Choroid plexus epithelial cell (primary cell): ENCODE measurements at regions not wholly inside any gene's neighbourhood (a gene's known extent, or its start where the extent isn't known, plus 50 kb on each side); places are given as distances from the start of the nearest gene placed in this dataset.

Experiments
- DNase-seq: peaks from one replicate; pipeline ENCODE4 v3.0.0-alpha.2; 2010; ENCODE audit warnings: low read depth
- H3K4me3 ChIP-seq: 2 replicates; pipeline ENCODE4 v1.5.1; 2011; ENCODE audit warnings: low read depth, mild to moderate bottlenecking, control low read depth, low read length, moderate library complexity
- CTCF ChIP-seq: conservative IDR thresholded peaks from 2 replicates; pipeline ENCODE4 v1.5.1; 2011; ENCODE audit warnings: low read depth, mild to moderate bottlenecking, control low read depth, inconsistent platforms, low read length, moderate library complexity

DNA sequence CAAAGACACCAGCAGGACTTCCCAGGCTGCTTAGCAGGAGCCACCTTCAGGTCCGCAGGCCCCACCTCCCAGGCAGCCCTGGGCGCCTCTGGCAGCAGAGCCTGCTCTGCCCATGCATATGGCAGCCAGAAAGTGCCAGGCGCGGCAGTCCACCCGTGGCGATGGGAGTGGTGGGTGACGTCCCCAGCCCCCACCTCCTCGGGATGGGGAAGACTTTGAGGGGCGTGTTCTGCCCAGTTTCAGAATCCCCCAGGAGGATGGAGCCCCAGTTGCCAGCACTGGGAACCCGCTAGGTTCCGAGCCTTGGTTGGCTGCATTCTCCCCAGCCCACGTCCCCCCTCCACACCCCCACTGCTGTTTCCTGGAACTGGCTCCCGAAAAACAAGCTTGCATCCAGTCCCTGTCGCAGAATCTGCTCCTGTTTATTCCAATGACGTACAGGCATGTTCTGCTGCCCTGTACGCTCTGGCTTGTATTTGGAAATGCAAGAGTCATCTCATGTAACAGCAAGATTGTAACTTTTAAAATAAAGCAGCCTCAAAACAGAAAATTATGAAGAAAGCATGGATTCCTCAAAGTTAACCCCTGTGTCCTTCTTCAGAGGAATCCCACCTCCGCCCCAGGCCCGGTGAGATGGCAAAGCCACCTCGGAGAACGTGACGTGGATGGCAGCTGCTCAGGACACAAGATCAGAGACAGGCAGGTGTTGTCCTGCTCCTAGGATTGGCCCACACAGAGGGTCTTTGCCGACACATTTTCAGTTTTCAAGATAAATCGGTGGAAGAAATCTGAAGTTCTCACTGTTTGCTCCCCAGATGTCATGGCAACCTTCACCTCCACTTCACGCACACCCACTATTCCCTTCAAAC, 87.8 kb upstream of the PPP2R2D start:
- DNase-seq = no peak
- no peak for TF ChIP-seq CTCF
- H3K4me3 ChIP-seq = no peak overlapping the region

DNA sequence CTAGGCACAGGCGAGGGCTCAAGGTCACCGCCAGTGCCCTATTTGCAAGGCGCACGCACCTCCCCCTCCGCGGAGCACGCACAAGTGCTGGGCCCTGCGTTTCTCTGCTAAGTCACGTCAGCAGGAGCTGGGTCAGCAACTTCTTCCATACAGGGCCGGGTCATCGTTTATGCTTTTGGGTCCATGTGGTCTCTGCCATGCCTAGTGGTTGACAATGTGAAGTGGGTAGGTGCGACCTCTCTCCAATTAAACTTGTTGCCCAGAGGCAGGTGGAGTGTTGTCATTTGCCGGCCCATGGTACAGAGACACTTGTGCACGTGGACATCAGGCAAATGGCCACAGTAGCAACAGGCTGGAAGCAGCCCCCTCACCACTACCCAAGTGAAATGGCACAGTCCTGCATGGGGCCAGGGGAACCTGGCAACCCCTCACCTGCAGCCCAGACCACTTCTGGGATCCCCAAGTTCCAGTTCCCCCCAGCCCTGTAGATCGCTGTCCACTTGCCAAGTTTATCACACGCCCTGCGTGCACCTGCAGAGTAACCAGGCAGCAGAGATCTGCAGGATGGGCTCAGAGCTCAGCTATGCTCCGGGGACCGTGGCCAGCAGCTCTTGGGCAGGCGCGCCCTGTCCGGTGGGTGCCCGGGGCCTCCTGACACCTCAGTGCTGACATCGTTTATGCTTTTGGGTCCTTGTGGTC, 86.1 kb upstream of the PPP2R2D start:
- TF ChIP-seq CTCF = no peak
- H3K4me3 ChIP-seq = no peak overlapping the region
- no peak for DNase-seq

GRCh38 chr10:131815266-131816156, 85.3 kb upstream of the PPP2R2D start:
- no peak for DNase-seq
- H3K4me3 ChIP-seq = no peak overlapping the region
- no peak for TF ChIP-seq CTCF

DNA sequence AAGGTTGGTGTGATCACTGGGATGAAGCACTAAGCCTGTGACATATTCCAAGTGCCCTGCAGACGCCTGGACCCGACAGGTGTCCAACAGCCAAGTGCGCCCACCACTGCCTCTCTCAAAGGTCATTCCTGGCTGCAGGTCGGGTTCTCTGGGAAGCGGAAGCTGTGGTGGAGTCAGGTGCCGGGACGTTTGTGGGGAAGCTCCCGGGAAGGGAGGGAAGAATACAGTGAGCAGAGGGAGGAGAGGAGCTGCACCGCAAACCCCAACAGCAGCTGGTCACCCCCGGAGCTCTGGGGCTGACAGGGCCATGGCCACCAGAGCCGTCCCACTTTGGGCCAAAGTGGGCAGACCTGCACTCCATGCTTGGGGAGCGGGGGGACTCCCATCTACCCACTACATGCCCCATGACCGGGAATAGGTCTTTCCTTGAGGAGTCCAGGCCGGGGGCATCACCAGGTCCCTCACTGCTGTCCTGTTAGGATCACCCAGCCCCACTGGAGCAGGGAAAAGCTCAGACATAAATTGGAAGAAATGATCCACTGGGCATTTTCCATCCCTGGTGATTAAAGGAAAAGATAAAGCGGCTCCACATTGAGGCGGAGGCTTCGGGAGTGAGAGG, 84.5 kb upstream of the PPP2R2D start:
- no peak for TF ChIP-seq CTCF
- DNase-seq = no peak
- no peak overlapping the region for H3K4me3 ChIP-seq

DNA sequence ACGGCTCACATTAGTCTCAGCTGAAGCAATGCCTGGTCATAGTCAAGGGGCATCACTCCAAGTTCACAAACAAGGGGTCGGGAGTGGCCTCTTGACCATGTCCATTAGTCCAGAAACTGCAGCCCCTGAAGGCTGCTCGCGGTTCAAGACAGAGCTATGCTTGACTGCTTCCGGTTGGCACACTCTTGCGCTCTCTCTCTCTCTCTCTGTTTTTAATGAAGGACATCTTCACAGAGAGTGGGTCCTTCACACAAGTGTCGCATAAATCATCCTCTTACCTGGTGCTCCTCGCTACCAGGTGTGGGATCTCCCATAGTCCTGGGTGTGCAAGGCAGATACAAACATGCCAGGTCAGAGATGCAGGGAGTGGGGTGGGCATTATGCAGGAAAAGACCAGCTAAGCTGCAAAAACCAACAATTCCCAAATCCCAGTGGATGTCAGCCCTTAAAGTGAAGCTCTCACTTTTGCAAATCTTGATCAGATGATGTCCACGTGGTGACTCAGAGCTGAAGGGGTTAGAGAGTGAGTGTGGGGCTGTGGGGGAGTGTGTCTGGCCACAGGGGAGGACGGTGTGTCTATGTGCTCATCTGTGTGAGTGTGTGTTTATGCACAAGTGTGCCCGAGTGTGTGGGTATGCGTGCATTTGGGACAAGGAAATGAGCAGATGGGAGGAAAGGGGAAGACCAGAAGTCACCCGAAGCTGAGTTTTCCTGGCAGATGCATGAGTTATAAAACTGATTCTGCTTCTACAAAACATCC, 83.7 kb upstream of the PPP2R2D start:
- TF ChIP-seq CTCF = no peak
- H3K4me3 ChIP-seq = no peak overlapping the region
- no peak for DNase-seq
